Sigmoid colon (tissue), 4 donors: ENCODE measurements at regions not wholly inside any gene's neighbourhood (a gene's known extent, or its start where the extent isn't known, plus 50 kb on each side); places are given as distances from the start of the nearest gene placed in this dataset.
"Not testable (repeated sequence)": the region's sequence is repeated elsewhere in the genome, so short reads cannot be mapped to it uniquely, and the experiment has no call there.

Source experiments
- EP300 ChIP-seq, 4 donors: sonication (generic); formaldehyde crosslinking; IDR thresholded peaks; one replicate each; pipeline ENCODE4 v1.6.1; 2017; ENCODE audit warnings: antibody characterized with exemption in 4 of 4
- POLR2A ChIP-seq, 2 donors: fragments of 450-650 bp; IDR thresholded peaks; one replicate each; pipeline ENCODE4 v1.6.1; 2016; ENCODE audit warnings: antibody characterized with exemption in 2 of 2, mild to moderate bottlenecking in 2 of 2, moderate library complexity in 2 of 2
- POLR2AphosphoS5 ChIP-seq, 4 donors: sonication (generic); formaldehyde crosslinking; IDR thresholded peaks; one replicate each; pipeline ENCODE4 v1.6.1; 2017; ENCODE audit warnings: antibody characterized with exemption in 4 of 4
- TF ChIP-seq, protein P1 (sequence below), 4 experiments: fragments of 450-650 bp in 3 of 4; fragments of 200-600 bp in 1 of 4; IDR thresholded peaks; one replicate each; pipeline ENCODE4 v1.5.1; 2016 to 2019; ENCODE audit warnings: antibody characterized with exemption in 4 of 4, mild to moderate bottlenecking in 3 of 4, moderate library complexity in 2 of 4

GRCh38 chr9:26116085-26116484, 437.8 kb upstream of the TUSC1 start:
- TF ChIP-seq, protein P1, sequence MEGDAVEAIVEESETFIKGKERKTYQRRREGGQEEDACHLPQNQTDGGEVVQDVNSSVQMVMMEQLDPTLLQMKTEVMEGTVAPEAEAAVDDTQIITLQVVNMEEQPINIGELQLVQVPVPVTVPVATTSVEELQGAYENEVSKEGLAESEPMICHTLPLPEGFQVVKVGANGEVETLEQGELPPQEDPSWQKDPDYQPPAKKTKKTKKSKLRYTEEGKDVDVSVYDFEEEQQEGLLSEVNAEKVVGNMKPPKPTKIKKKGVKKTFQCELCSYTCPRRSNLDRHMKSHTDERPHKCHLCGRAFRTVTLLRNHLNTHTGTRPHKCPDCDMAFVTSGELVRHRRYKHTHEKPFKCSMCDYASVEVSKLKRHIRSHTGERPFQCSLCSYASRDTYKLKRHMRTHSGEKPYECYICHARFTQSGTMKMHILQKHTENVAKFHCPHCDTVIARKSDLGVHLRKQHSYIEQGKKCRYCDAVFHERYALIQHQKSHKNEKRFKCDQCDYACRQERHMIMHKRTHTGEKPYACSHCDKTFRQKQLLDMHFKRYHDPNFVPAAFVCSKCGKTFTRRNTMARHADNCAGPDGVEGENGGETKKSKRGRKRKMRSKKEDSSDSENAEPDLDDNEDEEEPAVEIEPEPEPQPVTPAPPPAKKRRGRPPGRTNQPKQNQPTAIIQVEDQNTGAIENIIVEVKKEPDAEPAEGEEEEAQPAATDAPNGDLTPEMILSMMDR (IDR thresholded peaks at IDR 0.05): not testable (repeated sequence)
- not testable (repeated sequence) for TF ChIP-seq EP300, POLR2A, POLR2AphosphoS5 (IDR thresholded peaks at IDR 0.05)
